Right lobe of liver (tissue), 4 donors: ENCODE measurements at regions not wholly inside any gene's neighbourhood (a gene's known extent, or its start where the extent isn't known, plus 50 kb on each side); places are given as distances from the start of the nearest gene placed in this dataset.

Source experiments
- CTCF ChIP-seq, 4 donors: fragments of 200-600 bp in 3 of 4; fragments of 450-650 bp in 1 of 4; IDR thresholded peaks; one replicate each; pipeline versions ENCODE4 v1.5.1 to v1.8.0; 2016 to 2022; ENCODE audit warnings: antibody characterized with exemption in 4 of 4, mild to moderate bottlenecking in 2 of 4
- POLR2A ChIP-seq: fragments of 450-650 bp; IDR thresholded peaks from one replicate; pipeline ENCODE4 v1.6.1; 2017; ENCODE audit warnings: antibody characterized with exemption, mild to moderate bottlenecking
- donor health status: DM: no; HTN: no; CAD: no.
- donor health status: DM: no; HTN: no; CAD: no.
- donor health status: DM: no; HTN: yes; CAD: no.

GRCh38 chr10:111481261-111481826, 404.5 kb downstream of the ADRA2A start:
- TF ChIP-seq CTCF (IDR thresholded peaks at IDR 0.05): no peak
- TF ChIP-seq POLR2A: no peak
